GM12878 (cell line): ENCODE measurements at regions not wholly inside any gene's neighbourhood (a gene's known extent, or its start where the extent isn't known, plus 50 kb on each side); places are given as distances from the start of the nearest gene placed in this dataset.

Source experiments
- ATAC-seq: fragments of 200-7000 bp; cut with Tn5 transposase; 3 replicates; pipeline ENCODE4 v1.9.1; 2020; ENCODE audit warnings: mild to moderate bottlenecking, moderate library complexity
- BruUV-seq: library from RNA; stranded (reverse); fragments of 400-500 nt; replicated peaks from 2 replicates; lab custom pipeline; 2021; lab: Mats Ljungman, UMichigan
- CTCF ChIA-PET: fragments of 300-600 bp; sonication (Branson Sonifier 250); formaldehyde crosslinking; extraction: SDS; loops from one replicate; lab custom pipeline; 2021; ENCODE audit warnings: inconsistent platforms; lab: Yijun Ruan, JAX
- POLR2A ChIA-PET: fragments of 350-600 bp; formaldehyde crosslinking; extraction: SDS; loops from one replicate; lab custom pipeline; 2021; ENCODE audit warnings: inconsistent platforms; lab: Charles Lee
- RAD21 ChIA-PET: fragments of 300-600 bp; sonication (Branson Sonifier 250); formaldehyde crosslinking; loops from one replicate; lab custom pipeline; 2023; ENCODE audit warnings: antibody characterized with exemption; ENCODE audit not compliant: unreplicated experiment; lab: Charles Lee
- SMC1A ChIA-PET: fragments of 300-600 bp; sonication (Branson Sonifier 250); formaldehyde crosslinking; loops from one replicate; lab custom pipeline; 2023; ENCODE audit not compliant: unreplicated experiment, uncharacterized antibody; lab: Charles Lee
- DNase-seq: peaks from one replicate; pipeline ENCODE4 v3.0.0-alpha.2; 2011; ENCODE audit warnings: low read depth, low spot score
- FAIRE-seq: peaks from 3 replicates; lab custom pipeline; 2011; peaks lifted over from hg19 to GRCh38; lab: Jason Lieb, UNC
- H2AFZ ChIP-seq: 2 replicates; pipeline ENCODE4 v1.6.0; 2011; ENCODE audit warnings: low read depth, low read length, control low read depth; ENCODE audit not compliant: control insufficient read depth
- H3K27ac ChIP-seq: 2 replicates; pipeline ENCODE4 v1.5.1; 2011; ENCODE audit warnings: control low read depth; ENCODE audit not compliant: control insufficient read depth, insufficient read depth
- H3K27me3 ChIP-seq, 2 experiments: replicated peaks in 1 of 2; 2 replicates each; pipeline versions ENCODE4 v1.6.0 to v1.6.1; 2011; ENCODE audit warnings: low read length in 1 of 2; ENCODE audit not compliant: control insufficient read depth in 2 of 2, insufficient read depth in 2 of 2
- H3K36me3 ChIP-seq, 2 experiments: 2 replicates each; pipeline ENCODE4 v1.5.1; 2011; ENCODE audit warnings: low read length in 1 of 2; ENCODE audit not compliant: control insufficient read depth in 2 of 2, insufficient read depth in 2 of 2
- H3K4me1 ChIP-seq: 2 replicates; pipeline ENCODE4 v1.6.1; 2011; ENCODE audit warnings: mild to moderate bottlenecking, low read length, moderate library complexity, mixed read lengths; ENCODE audit not compliant: control insufficient read depth, insufficient read depth
- H3K4me2 ChIP-seq: 2 replicates; pipeline ENCODE4 v1.6.0; 2011; ENCODE audit warnings: control low read depth; ENCODE audit not compliant: control insufficient read depth, insufficient read depth
- H3K4me3 ChIP-seq: fragments of 200-600 bp; sonication (generic); 2 replicates; pipeline ENCODE4 v1.5.1; 2016
- H3K79me2 ChIP-seq: 2 replicates; pipeline ENCODE4 v1.6.0; 2011; ENCODE audit warnings: low read length; ENCODE audit not compliant: control insufficient read depth, insufficient read depth
- H3K9ac ChIP-seq: 2 replicates; pipeline ENCODE4 v1.8.0; 2011; ENCODE audit warnings: low read length, control low read depth, mixed read lengths; ENCODE audit not compliant: control insufficient read depth, insufficient read depth
- H3K9me3 ChIP-seq: replicated peaks from 3 replicates; pipeline ENCODE4 v1.5.1; 2011; ENCODE audit warnings: mild to moderate bottlenecking, low read length; ENCODE audit not compliant: control insufficient read depth, insufficient read depth
- H4K20me1 ChIP-seq: 2 replicates; pipeline ENCODE4 v1.6.0; 2011; ENCODE audit not compliant: control insufficient read depth, insufficient read depth
- BACH1 ChIP-seq: fragments of 450-650 bp; IDR thresholded peaks from 2 replicates; pipeline ENCODE4 v1.6.1; 2017; ENCODE audit warnings: mild to moderate bottlenecking, borderline replicate concordance
- CBX5 ChIP-seq: sonication (generic); IDR thresholded peaks from 2 replicates; pipeline ENCODE4 v1.6.1; 2016; ENCODE audit warnings: low read depth, moderate library complexity, mild to moderate bottlenecking, inconsistent platforms
- FOXK2 ChIP-seq: fragments of 450-650 bp; IDR thresholded peaks from 2 replicates; pipeline ENCODE4 v1.6.1; 2017; ENCODE audit warnings: mild to moderate bottlenecking, moderate library complexity
- NFXL1 ChIP-seq: fragments of 450-650 bp; IDR thresholded peaks from 2 replicates; pipeline ENCODE4 v1.6.1; 2017; ENCODE audit warnings: antibody characterized with exemption, mild to moderate bottlenecking, borderline replicate concordance
- NR2C1 ChIP-seq: fragments of 450-650 bp; IDR thresholded peaks from 2 replicates; pipeline ENCODE4 v1.6.1; 2017; ENCODE audit warnings: antibody characterized with exemption, mild to moderate bottlenecking, moderate library complexity
- NR2C2 ChIP-seq: IDR thresholded peaks from 2 replicates; pipeline ENCODE4 v1.6.1; 2011; ENCODE audit warnings: borderline replicate concordance, low read depth; ENCODE audit not compliant: control insufficient read depth, insufficient read length
- RBBP5 ChIP-seq: fragments of 200-600 bp; sonication (generic); conservative IDR thresholded peaks from 2 replicates; pipeline ENCODE4 v1.6.1; 2016
- SMARCA5 ChIP-seq: fragments of 450-650 bp; IDR thresholded peaks from 2 replicates; pipeline ENCODE4 v1.6.1; 2017; ENCODE audit warnings: mild to moderate bottlenecking
- SMC3 ChIP-seq: IDR thresholded peaks from 2 replicates; pipeline ENCODE4 v1.6.1; 2011; ENCODE audit warnings: low read length, improper control_type of control experiment, borderline replicate concordance
- SREBF1 ChIP-seq: IDR thresholded peaks from 2 replicates; pipeline ENCODE4 v1.6.1; 2012; ENCODE audit warnings: mild to moderate bottlenecking, low read length
- SRF ChIP-seq, 2 experiments: IDR thresholded peaks; 2 replicates each; pipeline ENCODE4 v1.6.1; 2011; ENCODE audit warnings: low read depth in 2 of 2, low read length in 2 of 2, mild to moderate bottlenecking in 1 of 2, moderate library complexity in 1 of 2
- TCF7 ChIP-seq: IDR thresholded peaks from 2 replicates; pipeline ENCODE4 v1.6.1; 2014; ENCODE audit warnings: antibody characterized with exemption, borderline replicate concordance
- WGBS: methylation state at CpG from one replicate; pipeline ENCODE4 v1.1.6; 2016; ENCODE audit warnings: low lambda C conversion rate; ENCODE audit not compliant: insufficient replicate concordance, insufficient coverage; ENCODE audit errors: missing lambda C conversion rate; 5-methylcytosine and 5-hydroxymethylcytosine counted together
- in situ Hi-C: fragments of 300-500 bp; cut with MboI; formaldehyde crosslinking; loops from 9 replicates; pipeline ENCODE4 v1.14.3; 2018; ENCODE audit warnings: mixed read lengths
- intact Hi-C: fragments of 100-400 bp; cut with micrococcal nuclease; formaldehyde crosslinking; loops from one replicate; pipeline ENCODE4 v1.14.2; 2022; ENCODE audit not compliant: unreplicated experiment
- TF ChIP-seq, protein P1 (sequence below): IDR thresholded peaks from 2 replicates; pipeline ENCODE4 v1.6.1; 2012; ENCODE audit warnings: mild to moderate bottlenecking, low read depth, low read length
- TF ChIP-seq, protein P2 (sequence below): IDR thresholded peaks from 2 replicates; pipeline ENCODE4 v1.6.1; 2012; ENCODE audit warnings: improper control_type of control experiment, low read depth, low read length; ENCODE audit not compliant: insufficient replicate concordance
- TF ChIP-seq, protein P3 (sequence below): fragments of 450-650 bp; IDR thresholded peaks from 2 replicates; pipeline ENCODE4 v1.6.1; 2017; ENCODE audit warnings: low read depth, mild to moderate bottlenecking, moderate library complexity

DNA sequence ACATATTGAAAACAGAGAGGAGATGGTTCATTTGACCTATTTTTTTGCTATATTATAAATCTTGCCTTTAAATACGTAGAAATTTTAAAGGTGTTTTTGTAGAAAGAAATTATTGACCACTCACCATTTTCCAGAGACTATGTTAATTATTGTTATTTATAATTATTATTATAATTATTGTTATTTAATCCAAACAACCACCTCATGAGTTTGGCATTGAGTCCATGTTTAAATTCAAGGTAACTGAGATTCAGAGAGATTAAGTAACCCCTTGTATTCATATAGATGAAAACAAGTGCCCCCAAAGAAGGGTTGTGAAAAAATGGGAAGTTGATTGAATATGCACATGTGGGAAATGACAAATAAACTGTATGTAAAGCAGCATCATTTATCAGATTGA is 692.5 kb upstream of the MIR17HG start:
- CTCF ChIA-PET = no interaction called here
- TF ChIP-seq, protein P1, sequence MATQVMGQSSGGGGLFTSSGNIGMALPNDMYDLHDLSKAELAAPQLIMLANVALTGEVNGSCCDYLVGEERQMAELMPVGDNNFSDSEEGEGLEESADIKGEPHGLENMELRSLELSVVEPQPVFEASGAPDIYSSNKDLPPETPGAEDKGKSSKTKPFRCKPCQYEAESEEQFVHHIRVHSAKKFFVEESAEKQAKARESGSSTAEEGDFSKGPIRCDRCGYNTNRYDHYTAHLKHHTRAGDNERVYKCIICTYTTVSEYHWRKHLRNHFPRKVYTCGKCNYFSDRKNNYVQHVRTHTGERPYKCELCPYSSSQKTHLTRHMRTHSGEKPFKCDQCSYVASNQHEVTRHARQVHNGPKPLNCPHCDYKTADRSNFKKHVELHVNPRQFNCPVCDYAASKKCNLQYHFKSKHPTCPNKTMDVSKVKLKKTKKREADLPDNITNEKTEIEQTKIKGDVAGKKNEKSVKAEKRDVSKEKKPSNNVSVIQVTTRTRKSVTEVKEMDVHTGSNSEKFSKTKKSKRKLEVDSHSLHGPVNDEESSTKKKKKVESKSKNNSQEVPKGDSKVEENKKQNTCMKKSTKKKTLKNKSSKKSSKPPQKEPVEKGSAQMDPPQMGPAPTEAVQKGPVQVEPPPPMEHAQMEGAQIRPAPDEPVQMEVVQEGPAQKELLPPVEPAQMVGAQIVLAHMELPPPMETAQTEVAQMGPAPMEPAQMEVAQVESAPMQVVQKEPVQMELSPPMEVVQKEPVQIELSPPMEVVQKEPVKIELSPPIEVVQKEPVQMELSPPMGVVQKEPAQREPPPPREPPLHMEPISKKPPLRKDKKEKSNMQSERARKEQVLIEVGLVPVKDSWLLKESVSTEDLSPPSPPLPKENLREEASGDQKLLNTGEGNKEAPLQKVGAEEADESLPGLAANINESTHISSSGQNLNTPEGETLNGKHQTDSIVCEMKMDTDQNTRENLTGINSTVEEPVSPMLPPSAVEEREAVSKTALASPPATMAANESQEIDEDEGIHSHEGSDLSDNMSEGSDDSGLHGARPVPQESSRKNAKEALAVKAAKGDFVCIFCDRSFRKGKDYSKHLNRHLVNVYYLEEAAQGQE = no peak
- TF ChIP-seq BACH1 (no peak), SMARCA5 (no peak), SREBF1 (no peak), SMC3 (no peak), NR2C1 (no peak), NFXL1 (no peak), SRF (IDR thresholded peaks at IDR 0.05; ENCODE audit: low read depth in 2 of 2, low read length in 2 of 2) (no peak), RBBP5 (no peak), TCF7 (no peak), FOXK2 (no peak), CBX5 (no peak), NR2C2 (no peak)
- TF ChIP-seq, protein P2, sequence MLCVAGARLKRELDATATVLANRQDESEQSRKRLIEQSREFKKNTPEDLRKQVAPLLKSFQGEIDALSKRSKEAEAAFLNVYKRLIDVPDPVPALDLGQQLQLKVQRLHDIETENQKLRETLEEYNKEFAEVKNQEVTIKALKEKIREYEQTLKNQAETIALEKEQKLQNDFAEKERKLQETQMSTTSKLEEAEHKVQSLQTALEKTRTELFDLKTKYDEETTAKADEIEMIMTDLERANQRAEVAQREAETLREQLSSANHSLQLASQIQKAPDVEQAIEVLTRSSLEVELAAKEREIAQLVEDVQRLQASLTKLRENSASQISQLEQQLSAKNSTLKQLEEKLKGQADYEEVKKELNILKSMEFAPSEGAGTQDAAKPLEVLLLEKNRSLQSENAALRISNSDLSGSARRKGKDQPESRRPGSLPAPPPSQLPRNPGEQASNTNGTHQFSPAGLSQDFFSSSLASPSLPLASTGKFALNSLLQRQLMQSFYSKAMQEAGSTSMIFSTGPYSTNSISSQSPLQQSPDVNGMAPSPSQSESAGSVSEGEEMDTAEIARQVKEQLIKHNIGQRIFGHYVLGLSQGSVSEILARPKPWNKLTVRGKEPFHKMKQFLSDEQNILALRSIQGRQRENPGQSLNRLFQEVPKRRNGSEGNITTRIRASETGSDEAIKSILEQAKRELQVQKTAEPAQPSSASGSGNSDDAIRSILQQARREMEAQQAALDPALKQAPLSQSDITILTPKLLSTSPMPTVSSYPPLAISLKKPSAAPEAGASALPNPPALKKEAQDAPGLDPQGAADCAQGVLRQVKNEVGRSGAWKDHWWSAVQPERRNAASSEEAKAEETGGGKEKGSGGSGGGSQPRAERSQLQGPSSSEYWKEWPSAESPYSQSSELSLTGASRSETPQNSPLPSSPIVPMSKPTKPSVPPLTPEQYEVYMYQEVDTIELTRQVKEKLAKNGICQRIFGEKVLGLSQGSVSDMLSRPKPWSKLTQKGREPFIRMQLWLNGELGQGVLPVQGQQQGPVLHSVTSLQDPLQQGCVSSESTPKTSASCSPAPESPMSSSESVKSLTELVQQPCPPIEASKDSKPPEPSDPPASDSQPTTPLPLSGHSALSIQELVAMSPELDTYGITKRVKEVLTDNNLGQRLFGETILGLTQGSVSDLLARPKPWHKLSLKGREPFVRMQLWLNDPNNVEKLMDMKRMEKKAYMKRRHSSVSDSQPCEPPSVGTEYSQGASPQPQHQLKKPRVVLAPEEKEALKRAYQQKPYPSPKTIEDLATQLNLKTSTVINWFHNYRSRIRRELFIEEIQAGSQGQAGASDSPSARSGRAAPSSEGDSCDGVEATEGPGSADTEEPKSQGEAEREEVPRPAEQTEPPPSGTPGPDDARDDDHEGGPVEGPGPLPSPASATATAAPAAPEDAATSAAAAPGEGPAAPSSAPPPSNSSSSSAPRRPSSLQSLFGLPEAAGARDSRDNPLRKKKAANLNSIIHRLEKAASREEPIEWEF = no peak
- TF ChIP-seq, protein P3, sequence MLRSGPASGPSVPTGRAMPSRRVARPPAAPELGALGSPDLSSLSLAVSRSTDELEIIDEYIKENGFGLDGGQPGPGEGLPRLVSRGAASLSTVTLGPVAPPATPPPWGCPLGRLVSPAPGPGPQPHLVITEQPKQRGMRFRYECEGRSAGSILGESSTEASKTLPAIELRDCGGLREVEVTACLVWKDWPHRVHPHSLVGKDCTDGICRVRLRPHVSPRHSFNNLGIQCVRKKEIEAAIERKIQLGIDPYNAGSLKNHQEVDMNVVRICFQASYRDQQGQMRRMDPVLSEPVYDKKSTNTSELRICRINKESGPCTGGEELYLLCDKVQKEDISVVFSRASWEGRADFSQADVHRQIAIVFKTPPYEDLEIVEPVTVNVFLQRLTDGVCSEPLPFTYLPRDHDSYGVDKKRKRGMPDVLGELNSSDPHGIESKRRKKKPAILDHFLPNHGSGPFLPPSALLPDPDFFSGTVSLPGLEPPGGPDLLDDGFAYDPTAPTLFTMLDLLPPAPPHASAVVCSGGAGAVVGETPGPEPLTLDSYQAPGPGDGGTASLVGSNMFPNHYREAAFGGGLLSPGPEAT = no peak

More for the DNA sequence above, 692.5 kb upstream of the MIR17HG start:
- WGBS = 29% methylated on average over 1 of the region's 1 CpG
- H3K27me3 ChIP-seq = no peaks in the 10 kb centered on the region
- no peak overlapping the region for H3K9ac ChIP-seq
- FAIRE-seq (no peak), DNase-seq (no peak), ATAC-seq (no peak)
- ChIA-PET POLR2A (no interaction called here), RAD21 (no interaction called here), SMC1A (interaction anchor here (0.7 kb wide), 1 partner anchor 556 kb away, joined by 3 read pairs; no protein-coding TSS in a partner anchor)
- intact Hi-C loops = no loop called here
- H3K4me1 ChIP-seq = no peaks in the 10 kb centered on the region
- in situ Hi-C loops = no loop called here
- no peaks in the 10 kb centered on the region for H4K20me1 ChIP-seq
- H3K79me2 ChIP-seq = no peaks in the 10 kb centered on the region
- H3K4me3 ChIP-seq = no peak overlapping the region
- no peaks in the 10 kb centered on the region; the same call in 2 of the 3 replicates for H3K9me3 ChIP-seq
- BruUV-seq = no TSS peak
- no peak overlapping the region for H3K4me2 ChIP-seq
- H3K36me3 ChIP-seq = no peaks in the 10 kb centered on the region
- no peak overlapping the region for H2AFZ ChIP-seq
- H3K27ac ChIP-seq = no peak overlapping the region
